IMR-90 (cell line): ENCODE measurements at regions not wholly inside any gene's neighbourhood (a gene's known extent, or its start where the extent isn't known, plus 50 kb on each side); places are given as distances from the start of the nearest gene placed in this dataset.

Experiments used
- ATAC-seq: fragments of 200-7000 bp; cut with Tn5 transposase; 2 replicates; pipeline ENCODE4 v1.9.1; 2020; ENCODE audit warnings: low read depth, mild to moderate bottlenecking, moderate library complexity
- BruUV-seq: library from RNA; stranded (reverse); fragments of 400-500 nt; replicated peaks from 2 replicates; lab custom pipeline; 2021; lab: Mats Ljungman, UMichigan
- CTCF ChIA-PET: fragments of 300-600 bp; formaldehyde crosslinking; extraction: SDS; loops from one replicate; lab custom pipeline; 2021; ENCODE audit warnings: antibody characterized with exemption; lab: Yijun Ruan, JAX
- POLR2A ChIA-PET: fragments of 300-600 bp; sonication (Branson Sonifier 250); formaldehyde crosslinking; loops from one replicate; lab custom pipeline; 2022; ENCODE audit warnings: antibody characterized with exemption; ENCODE audit not compliant: unreplicated experiment; lab: Charles Lee
- DNase-seq: peaks from one replicate; pipeline ENCODE4 v3.0.0; 2013
- H2AFZ ChIP-seq: replicated peaks from 2 replicates; pipeline ENCODE3; 2013; ENCODE audit warnings: low read length, mild to moderate bottlenecking; ENCODE audit not compliant: poor library complexity
- H2AK5ac ChIP-seq: 2 replicates; pipeline ENCODE4 v1.6.1; 2013; ENCODE audit warnings: low read depth, low read length, inconsistent platforms
- H2AK9ac ChIP-seq: replicated peaks from 2 replicates; pipeline ENCODE3; 2013; ENCODE audit warnings: mild to moderate bottlenecking, low read depth, low read length, moderate library complexity; ENCODE audit not compliant: poor library complexity
- H2BK120ac ChIP-seq: 2 replicates; pipeline ENCODE4 v1.6.1; 2013; ENCODE audit warnings: low read depth, low read length, inconsistent platforms
- H2BK15ac ChIP-seq: 3 replicates; pipeline ENCODE4 v1.6.1; 2013; ENCODE audit warnings: low read depth, low read length, inconsistent platforms
- H2BK20ac ChIP-seq: 2 replicates; pipeline ENCODE4 v1.6.1; 2013; ENCODE audit warnings: low read depth, mild to moderate bottlenecking, inconsistent platforms, low read length, moderate library complexity
- H2BK5ac ChIP-seq: 2 replicates; pipeline ENCODE4 v1.6.1; 2013; ENCODE audit warnings: mild to moderate bottlenecking, low read depth, low read length, inconsistent platforms; ENCODE audit not compliant: poor library complexity, severe bottlenecking
- H3K14ac ChIP-seq: replicated peaks from 2 replicates; pipeline ENCODE4 v1.6.1; 2013; ENCODE audit warnings: low read depth, low read length, inconsistent platforms
- H3K18ac ChIP-seq: 2 replicates; pipeline ENCODE4 v1.6.1; 2013; ENCODE audit warnings: low read depth, low read length, control low read depth
- H3K23ac ChIP-seq: 2 replicates; pipeline ENCODE4 v1.6.1; 2013; ENCODE audit warnings: low read depth, low read length, inconsistent platforms
- H3K27ac ChIP-seq: 2 replicates; pipeline ENCODE4 v1.5.1; 2013; ENCODE audit warnings: mild to moderate bottlenecking, control low read depth, low read length; ENCODE audit not compliant: insufficient read depth
- H3K27me3 ChIP-seq: 2 replicates; pipeline ENCODE4 v1.6.1; 2013; ENCODE audit warnings: low read length; ENCODE audit not compliant: control insufficient read depth, insufficient read depth
- H3K36me3 ChIP-seq: 2 replicates; pipeline ENCODE4 v1.6.1; 2013; ENCODE audit warnings: low read length, mixed read lengths; ENCODE audit not compliant: control insufficient read depth, insufficient read depth
- H3K4ac ChIP-seq: 2 replicates; pipeline ENCODE4 v1.6.1; 2013; ENCODE audit warnings: low read depth, low read length, inconsistent platforms
- H3K4me1 ChIP-seq: 2 replicates; pipeline ENCODE4 v1.6.1; 2013; ENCODE audit warnings: low read length, mixed read lengths; ENCODE audit not compliant: control insufficient read depth, insufficient read depth
- H3K4me2 ChIP-seq: 2 replicates; pipeline ENCODE4 v1.6.1; 2013; ENCODE audit warnings: low read depth, mild to moderate bottlenecking, control low read depth, low read length, moderate library complexity
- H3K4me3 ChIP-seq: 2 replicates; pipeline ENCODE4 v1.5.1; 2013; ENCODE audit warnings: low read depth, mild to moderate bottlenecking, control low read depth, low read length, moderate library complexity; ENCODE audit not compliant: insufficient read depth
- H3K56ac ChIP-seq: 2 replicates; pipeline ENCODE4 v1.6.1; 2013; ENCODE audit warnings: low read length, inconsistent platforms; ENCODE audit not compliant: insufficient read depth; ENCODE audit errors: extremely low read depth
- H3K79me1 ChIP-seq, 2 experiments: 2 replicates each; pipeline ENCODE4 v1.6.1; 2013; ENCODE audit warnings: low read length in 2 of 2, inconsistent platforms in 1 of 2, low read depth in 1 of 2
- H3K9ac ChIP-seq: 2 replicates; pipeline ENCODE4 v1.6.1; 2013; ENCODE audit warnings: low read depth, low read length, control low read depth
- H3K9me1 ChIP-seq: 2 replicates; pipeline ENCODE4 v1.6.1; 2013; ENCODE audit warnings: low read length, inconsistent platforms; ENCODE audit not compliant: insufficient read depth
- H3K9me3 ChIP-seq: 2 replicates; pipeline ENCODE4 v1.6.1; 2013; ENCODE audit warnings: low read length; ENCODE audit not compliant: control insufficient read depth, insufficient read depth
- H4K20me1 ChIP-seq: 2 replicates; pipeline ENCODE4 v1.6.1; 2013; ENCODE audit warnings: low read length, inconsistent platforms; ENCODE audit not compliant: insufficient read depth
- H4K5ac ChIP-seq: 2 replicates; pipeline ENCODE4 v1.6.1; 2013; ENCODE audit warnings: mild to moderate bottlenecking, low read depth, low read length, control low read depth
- H4K8ac ChIP-seq, 2 experiments: 2 replicates each; pipeline ENCODE4 v1.6.1; 2013; ENCODE audit warnings: low read depth in 2 of 2, low read length in 2 of 2, control low read depth in 1 of 2, inconsistent platforms in 1 of 2
- H4K91ac ChIP-seq: 2 replicates; pipeline ENCODE4 v1.6.1; 2013; ENCODE audit warnings: low read depth, low read length, inconsistent platforms; ENCODE audit not compliant: insufficient read depth
- BHLHE40 ChIP-seq: fragments of 150-350 bp; IDR thresholded peaks from 2 replicates; pipeline ENCODE4 v1.6.1; 2016; ENCODE audit warnings: mild to moderate bottlenecking, low read depth, low read length
- CEBPB ChIP-seq: IDR thresholded peaks from 2 replicates; pipeline ENCODE4 v1.6.1; 2012; ENCODE audit warnings: low read depth, low read length, improper control_type of control experiment
- CHD1 ChIP-seq: IDR thresholded peaks from 2 replicates; pipeline ENCODE4 v1.6.1; 2012; ENCODE audit warnings: low read depth, low read length, improper control_type of control experiment
- ELK1 ChIP-seq: fragments of 150-350 bp; IDR thresholded peaks from 2 replicates; pipeline ENCODE4 v1.6.1; 2016; ENCODE audit warnings: low read depth, mild to moderate bottlenecking, low read length, moderate library complexity, borderline replicate concordance
- FOS ChIP-seq: fragments of 150-350 bp; IDR thresholded peaks from 2 replicates; pipeline ENCODE4 v1.6.1; 2016; ENCODE audit warnings: low read depth, low read length
- MAFK ChIP-seq: IDR thresholded peaks from 2 replicates; pipeline ENCODE4 v1.6.1; 2012; ENCODE audit warnings: low read depth, low read length, improper control_type of control experiment
- MAZ ChIP-seq: IDR thresholded peaks from 2 replicates; pipeline ENCODE4 v1.6.1; 2012; ENCODE audit warnings: low read depth, mild to moderate bottlenecking, low read length, improper control_type of control experiment, moderate library complexity, borderline replicate concordance
- MXI1 ChIP-seq: IDR thresholded peaks from 2 replicates; pipeline ENCODE4 v1.6.1; 2012; ENCODE audit warnings: low read depth, mild to moderate bottlenecking, low read length, moderate library complexity, borderline replicate concordance
- NFE2L2 ChIP-seq: fragments of 150-350 bp; IDR thresholded peaks from 2 replicates; pipeline ENCODE4 v1.6.1; 2016; ENCODE audit warnings: low read depth, mild to moderate bottlenecking, low read length
- POLR2A ChIP-seq: IDR thresholded peaks from 2 replicates; pipeline ENCODE4 v1.6.1; 2012; ENCODE audit warnings: mild to moderate bottlenecking, low read depth, low read length
- RAD21 ChIP-seq: IDR thresholded peaks from 2 replicates; pipeline ENCODE4 v1.6.1; 2012; ENCODE audit warnings: low read length, improper control_type of control experiment
- RCOR1 ChIP-seq: IDR thresholded peaks from 2 replicates; pipeline ENCODE4 v1.6.1; 2012; ENCODE audit warnings: mild to moderate bottlenecking, low read length, improper control_type of control experiment; ENCODE audit not compliant: insufficient replicate concordance
- RFX5 ChIP-seq: IDR thresholded peaks from 2 replicates; pipeline ENCODE4 v1.8.0; 2012; ENCODE audit warnings: low read depth, mild to moderate bottlenecking, low read length, moderate library complexity
- SMC3 ChIP-seq: fragments of 150-350 bp; IDR thresholded peaks from 2 replicates; pipeline ENCODE4 v1.6.1; 2016; ENCODE audit warnings: low read depth, mild to moderate bottlenecking, antibody characterized with exemption, low read length, moderate library complexity
- USF2 ChIP-seq: fragments of 150-350 bp; IDR thresholded peaks from 2 replicates; pipeline ENCODE4 v1.6.1; 2017; ENCODE audit warnings: mild to moderate bottlenecking, antibody characterized with exemption, low read length, low read depth
- WGBS, 2 experiments: methylation state at CpG; one replicate each; pipeline versions ENCODE4 v1.1.5 to v1.1.7; 2013; ENCODE audit warnings: missing lambda C conversion rate in 2 of 2; ENCODE audit not compliant: insufficient read length in 1 of 2; ENCODE audit errors: extremely low coverage in 2 of 2; 5-methylcytosine and 5-hydroxymethylcytosine counted together
- dilution Hi-C: fragments of 300-500 bp; cut with HindIII; formaldehyde crosslinking; loops from one replicate; pipeline ENCODE4 v1.14.3; 2018; ENCODE audit warnings: low sequenced_read_pairs; ENCODE audit not compliant: unreplicated experiment
- in situ Hi-C: fragments of 300-500 bp; cut with MboI; formaldehyde crosslinking; loops from 3 replicates; pipeline ENCODE4 v1.14.3; 2019; ENCODE audit warnings: low sequenced_read_pairs, inconsistent platforms, mixed read lengths
- intact Hi-C: fragments of 100-400 bp; cut with micrococcal nuclease; formaldehyde crosslinking; loops from 2 replicates; pipeline ENCODE4 v1.10.0; 2022

GRCh38 chr18:41809652-41810051, 145.4 kb upstream of the PIK3C3 start:
- DNase-seq = no peak
- Histone ChIP-seq H3K4me1 (no peaks in the 10 kb centered on the region), H3K4me3 (no peak overlapping the region), H3K9ac (no peak overlapping the region), H3K23ac (no peak overlapping the region), H2BK15ac (no peak overlapping the region), H3K14ac (no peak overlapping the region), H3K27ac (no peak overlapping the region), H2AFZ (no peak overlapping the region), H4K20me1 (no peaks in the 10 kb centered on the region), H2BK120ac (no peak overlapping the region), H4K5ac (no peak overlapping the region), H3K36me3 (no peaks in the 10 kb centered on the region), H3K18ac (no peak overlapping the region), H3K79me1 (no peaks in the 10 kb centered on the region), H2AK9ac (no peak overlapping the region), H3K27me3 (no peaks in the 10 kb centered on the region; the same call in 1 of the 2 replicates), H3K56ac (no peak overlapping the region), H3K4ac (no peak overlapping the region), H2BK20ac (no peak overlapping the region), H2BK5ac (no peak overlapping the region), H2AK5ac (no peak overlapping the region), H4K8ac (no peak overlapping the region), H4K91ac (no peak overlapping the region), H3K9me1 (no peaks in the 10 kb centered on the region), H3K4me2 (no peak overlapping the region), H3K9me3 (no peaks in the 10 kb centered on the region)
- BruUV-seq = no TSS peak
- POLR2A ChIA-PET = no interaction called here
- dilution Hi-C loops = no loop called here
- no peak for ATAC-seq
- WGBS, 2 experiments = 60% methylated on average over 1 of the region's 2 CpGs; no CpG with 5 or more reads in 1 of the 2 experiments
- intact Hi-C loops = no loop called here
- CTCF ChIA-PET = no interaction called here
- TF ChIP-seq SMC3 (no peak), MAFK (no peak), CEBPB (no peak), CHD1 (no peak), ELK1 (no peak), RFX5 (no peak), POLR2A (no peak), BHLHE40 (no peak), NFE2L2 (no peak), RCOR1 (no peak), RAD21 (no peak), USF2 (no peak), MAZ (no peak), MXI1 (no peak), FOS (no peak)
- in situ Hi-C loops = no loop called here
